ENCODE measurements at regions not wholly inside any gene's neighbourhood (a gene's known extent, or its start where the extent isn't known, plus 50 kb on each side); places are given as distances from the start of the nearest gene placed in this dataset.

- TF ChIP-seq CTCF (IDR thresholded peaks at IDR 0.05; ENCODE audit: poor library complexity) (no peak), EZH2phosphoT487 (IDR thresholded peaks at IDR 0.05; ENCODE audit: low read depth, severe bottlenecking, unreplicated experiment) (no peak)
Observed at GRCh38 chr13:73898899-73899298, 235.3 kb downstream of the KLF12 start.

Measured in hepatocyte (in vitro differentiated cells).